Vagina (tissue), 2 donors: ENCODE measurements at regions not wholly inside any gene's neighbourhood (a gene's known extent, or its start where the extent isn't known, plus 50 kb on each side); places are given as distances from the start of the nearest gene placed in this dataset.

ENCODE experiments used
- DNase-seq, 2 donors: peaks; one replicate each; pipeline ENCODE4 v3.0.0-alpha.2; 2017; ENCODE audit errors: extremely low spot score in 2 of 2
- H3K27ac ChIP-seq: fragments of 200-600 bp; sonication (generic); one replicate; pipeline ENCODE4 v1.5.1; 2019
- H3K27me3 ChIP-seq: fragments of 200-600 bp; sonication (generic); one replicate; pipeline ENCODE4 v1.5.1; 2019
- H3K36me3 ChIP-seq, 2 donors: fragments of 200-600 bp; sonication (generic); one replicate each; pipeline ENCODE4 v1.5.1; 2017 to 2019
- H3K4me1 ChIP-seq: fragments of 200-600 bp; sonication (generic); one replicate; pipeline ENCODE4 v1.5.1; 2019
- H3K4me3 ChIP-seq, 2 donors: fragments of 200-600 bp; sonication (generic); 1 replicate in 1 of 2; 2 replicates in 1 of 2; pipeline ENCODE4 v1.5.1; 2016 to 2019
- H3K9me3 ChIP-seq: fragments of 200-600 bp; sonication (generic); one replicate; pipeline ENCODE4 v1.5.1; 2019
- CTCF ChIP-seq, 3 experiments: fragments of 450-650 bp in 2 of 3; fragments of 200-600 bp in 1 of 3; sonication (generic) in 1 of 3; IDR thresholded peaks; one replicate each; pipeline ENCODE4 v1.5.1; 2017 to 2019; ENCODE audit warnings: antibody characterized with exemption in 3 of 3, mild to moderate bottlenecking in 2 of 3, moderate library complexity in 2 of 3
- POLR2A ChIP-seq, 2 donors: fragments of 450-650 bp; IDR thresholded peaks; one replicate each; pipeline ENCODE4 v1.6.1; 2017; ENCODE audit warnings: antibody characterized with exemption in 2 of 2, mild to moderate bottlenecking in 2 of 2, moderate library complexity in 2 of 2
- POLR2AphosphoS5 ChIP-seq, 2 donors: sonication (generic); formaldehyde crosslinking; IDR thresholded peaks; one replicate each; pipeline ENCODE4 v1.9.0; 2017; ENCODE audit warnings: antibody characterized with exemption in 2 of 2, mild to moderate bottlenecking in 2 of 2, low read depth in 1 of 2; ENCODE audit not compliant: insufficient read depth in 1 of 2
- intact Hi-C: fragments of 100-400 bp; cut with DNase I; formaldehyde crosslinking; loops from one replicate; pipeline ENCODE4 v1.15.1; 2023

- Histone ChIP-seq H3K27ac (no peak overlapping the region), H3K4me3 (no peak overlapping the region), H3K36me3 (no peaks in the 10 kb centered on the region), H3K9me3 (no peaks in the 10 kb centered on the region), H3K27me3 (no peaks in the 10 kb centered on the region), H3K4me1 (peaks cover 46% of the 10 kb centered on the region)
- no peak for TF ChIP-seq CTCF (IDR thresholded peaks at IDR 0.05)
- TF ChIP-seq POLR2AphosphoS5 (IDR thresholded peaks at IDR 0.05; ENCODE audit: insufficient read depth in 1 of 2, low read depth in 1 of 2): no peak
- TF ChIP-seq POLR2A (IDR thresholded peaks at IDR 0.05): no peak
- DNase-seq: no peak
- intact Hi-C loops: loop anchor here (10.0 kb wide), 2 partner anchors 76 to 236 kb away; partner anchors contain the start of gene CD200R1
Measured at GRCh38 chr3:112738366-112738765, 97.4 kb upstream of the CCDC80 start.

GRCh38 chr3:112736805-112737566 lies 96.0 kb upstream of the CCDC80 start:
- Histone ChIP-seq H3K27me3 (no peaks in the 10 kb centered on the region), H3K27ac (peak overlapping the region; percentile 22)

GRCh38 chr3:112736386-112736785 lies 95.4 kb upstream of the CCDC80 start:
- H3K36me3 ChIP-seq: no peaks in the 10 kb centered on the region
- peak overlapping the region; percentile 13 for H3K27ac ChIP-seq
- peaks cover 46% of the 10 kb centered on the region for H3K4me1 ChIP-seq
- intact Hi-C loops: loop anchor here (10.0 kb wide), 2 partner anchors 78 to 238 kb away; partner anchors contain the start of gene CD200R1
- H3K27me3 ChIP-seq: no peaks in the 10 kb centered on the region
- no peak for TF ChIP-seq POLR2AphosphoS5 (IDR thresholded peaks at IDR 0.05; ENCODE audit: insufficient read depth in 1 of 2, low read depth in 1 of 2)
- no peak for TF ChIP-seq CTCF (IDR thresholded peaks at IDR 0.05)
- TF ChIP-seq POLR2A (IDR thresholded peaks at IDR 0.05): no peak
- no peak for DNase-seq
- H3K4me3 ChIP-seq: no peak overlapping the region
- no peaks in the 10 kb centered on the region for H3K9me3 ChIP-seq

More at GRCh38 chr3:112736805-112737566, 96.0 kb upstream of the CCDC80 start:
- DNase-seq: no peak
- Histone ChIP-seq H3K4me3 (no peak overlapping the region), H3K36me3 (no peaks in the 10 kb centered on the region), H3K9me3 (no peaks in the 10 kb centered on the region), H3K4me1 (peaks cover 46% of the 10 kb centered on the region)
- intact Hi-C loops: loop anchor here (10.0 kb wide), 2 partner anchors 78 to 238 kb away; partner anchors contain the start of gene CD200R1
- TF ChIP-seq POLR2A (IDR thresholded peaks at IDR 0.05) (no peak), CTCF (IDR thresholded peaks at IDR 0.05) (no peak), POLR2AphosphoS5 (IDR thresholded peaks at IDR 0.05; ENCODE audit: insufficient read depth in 1 of 2, low read depth in 1 of 2) (no peak)

GRCh38 chr3:112735926-112736325 lies 95.0 kb upstream of the CCDC80 start:
- Histone ChIP-seq H3K36me3 (no peaks in the 10 kb centered on the region), H3K27me3 (no peaks in the 10 kb centered on the region), H3K4me1 (peaks cover 46% of the 10 kb centered on the region), H3K9me3 (no peaks in the 10 kb centered on the region), H3K4me3 (no peak overlapping the region), H3K27ac (peak overlapping the region; percentile 13)
- DNase-seq: no peak
- intact Hi-C loops: loop anchor here (10.0 kb wide), 2 partner anchors 79 to 239 kb away; partner anchors contain the start of gene CD200R1
- no peak for TF ChIP-seq POLR2A (IDR thresholded peaks at IDR 0.05)
- no peak for TF ChIP-seq POLR2AphosphoS5 (IDR thresholded peaks at IDR 0.05; ENCODE audit: insufficient read depth in 1 of 2, low read depth in 1 of 2)
- no peak for TF ChIP-seq CTCF (IDR thresholded peaks at IDR 0.05)
